MG63 (cell line): ENCODE measurements at regions not wholly inside any gene's neighbourhood (a gene's known extent, or its start where the extent isn't known, plus 50 kb on each side); places are given as distances from the start of the nearest gene placed in this dataset.
A peak's percentile ranks its signal among the peaks of the same experiment; 100 is the strongest.
"Not testable (repeated sequence)": the region's sequence is repeated elsewhere in the genome, so short reads cannot be mapped to it uniquely, and the experiment has no call there.

Source experiments
- DNase-seq: peaks from one replicate; pipeline ENCODE4 v3.0.0-alpha.2; 2020
- H3K27me3 ChIP-seq: fragments of 250-450 bp; sonication (Bioruptor Pico); 2 replicates; pipeline ENCODE4 v1.5.1; 2020; ENCODE audit warnings: mild to moderate bottlenecking, moderate library complexity
- H3K36me3 ChIP-seq: fragments of 250-450 bp; sonication (Bioruptor Pico); 2 replicates; pipeline ENCODE4 v1.5.1; 2020; ENCODE audit warnings: mild to moderate bottlenecking, moderate library complexity
- H3K4me3 ChIP-seq: fragments of 250-450 bp; sonication (Bioruptor Pico); 2 replicates; pipeline ENCODE4 v1.5.1; 2020; ENCODE audit warnings: mild to moderate bottlenecking, moderate library complexity
- H3K9me3 ChIP-seq: fragments of 250-450 bp; sonication (Bioruptor Pico); 2 replicates; pipeline ENCODE4 v1.5.1; 2020; ENCODE audit warnings: mild to moderate bottlenecking, moderate library complexity

DNA sequence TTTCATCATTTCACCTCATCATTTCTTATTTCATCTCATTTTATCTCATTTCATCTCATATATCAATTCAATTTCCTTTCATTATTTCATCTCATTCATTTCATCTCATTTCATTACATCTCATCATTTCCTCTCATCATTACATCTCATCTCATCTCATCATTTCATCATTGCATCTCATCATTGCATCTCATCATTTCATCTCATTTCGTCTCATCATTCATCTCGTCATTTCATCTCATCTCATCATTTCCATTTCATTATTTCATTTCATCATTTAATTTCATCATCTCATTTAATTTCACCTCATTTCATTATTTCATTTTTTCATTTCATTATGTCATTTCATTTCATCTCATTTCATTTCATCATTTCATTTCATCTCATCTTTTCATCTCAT is 168.5 kb upstream of the FAM72C start:
- not testable (repeated sequence) for H3K27me3 ChIP-seq, H3K9me3 ChIP-seq, DNase-seq, H3K36me3 ChIP-seq, H3K4me3 ChIP-seq

DNA sequence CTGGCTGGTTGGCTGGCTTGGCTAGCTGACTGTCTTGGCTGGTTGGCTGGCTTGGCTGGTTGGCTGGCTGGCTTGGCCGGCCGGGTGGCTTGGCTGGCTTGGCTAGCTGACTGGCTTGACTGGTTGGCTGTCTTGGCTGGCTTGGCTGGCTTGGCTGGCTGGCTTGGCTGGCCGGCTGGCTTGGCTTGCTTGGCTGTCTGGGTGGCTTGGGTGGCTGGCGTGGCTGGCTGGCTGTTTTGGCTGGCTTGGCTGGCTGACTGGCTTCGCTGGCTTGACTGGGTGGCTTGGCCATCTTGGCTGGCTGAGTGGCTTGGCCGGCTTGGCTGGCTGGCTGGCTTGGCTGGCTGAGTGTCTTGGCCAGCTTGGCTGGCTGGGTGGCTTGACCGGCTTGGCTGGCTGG is 133.2 kb upstream of the FAM72C start:
- not testable (repeated sequence) for DNase-seq, H3K4me3 ChIP-seq, H3K36me3 ChIP-seq, H3K27me3 ChIP-seq
- H3K9me3 ChIP-seq: peaks cover 15% of the 10 kb centered on the region

DNA sequence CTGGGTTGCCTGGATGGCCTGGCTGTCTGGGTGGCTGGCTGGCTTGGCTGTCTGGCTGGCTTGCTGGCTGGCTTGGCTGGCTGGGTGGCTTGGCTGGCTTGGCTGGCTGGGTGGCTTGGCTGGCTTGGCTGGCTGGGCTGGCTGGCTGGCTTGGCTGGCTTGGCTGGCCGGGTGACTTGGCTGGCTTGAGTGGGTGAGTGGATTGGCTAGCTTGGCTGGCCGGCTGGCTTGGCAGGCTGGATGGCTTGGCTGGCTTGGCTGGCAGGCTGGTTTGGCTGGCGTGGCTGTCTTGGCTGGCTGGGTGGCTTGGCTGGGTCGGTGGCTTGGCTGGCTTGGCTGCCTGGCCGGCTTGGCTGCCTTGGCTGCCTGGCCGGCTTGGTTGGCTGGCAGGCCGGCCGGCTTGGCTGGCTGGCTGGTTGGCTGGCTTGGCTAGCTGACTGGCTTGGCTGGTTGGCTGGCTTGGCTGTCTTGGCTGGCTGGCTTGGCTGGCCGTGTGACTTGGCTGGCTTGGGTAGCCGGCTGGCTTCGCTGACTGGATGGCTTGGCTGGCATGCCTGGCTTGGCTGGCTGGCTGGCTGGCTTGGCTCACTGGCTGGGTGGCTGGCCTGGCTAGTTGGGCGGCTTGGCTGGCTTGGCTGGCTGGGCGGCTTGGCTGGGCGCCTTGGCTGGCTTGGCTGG is 132.4 kb upstream of the FAM72C start:
- H3K4me3 ChIP-seq, H3K27me3 ChIP-seq, H3K36me3 ChIP-seq: not testable (repeated sequence)
- DNase-seq: peak; percentile 63
- H3K9me3 ChIP-seq: peaks cover 15% of the 10 kb centered on the region

DNA sequence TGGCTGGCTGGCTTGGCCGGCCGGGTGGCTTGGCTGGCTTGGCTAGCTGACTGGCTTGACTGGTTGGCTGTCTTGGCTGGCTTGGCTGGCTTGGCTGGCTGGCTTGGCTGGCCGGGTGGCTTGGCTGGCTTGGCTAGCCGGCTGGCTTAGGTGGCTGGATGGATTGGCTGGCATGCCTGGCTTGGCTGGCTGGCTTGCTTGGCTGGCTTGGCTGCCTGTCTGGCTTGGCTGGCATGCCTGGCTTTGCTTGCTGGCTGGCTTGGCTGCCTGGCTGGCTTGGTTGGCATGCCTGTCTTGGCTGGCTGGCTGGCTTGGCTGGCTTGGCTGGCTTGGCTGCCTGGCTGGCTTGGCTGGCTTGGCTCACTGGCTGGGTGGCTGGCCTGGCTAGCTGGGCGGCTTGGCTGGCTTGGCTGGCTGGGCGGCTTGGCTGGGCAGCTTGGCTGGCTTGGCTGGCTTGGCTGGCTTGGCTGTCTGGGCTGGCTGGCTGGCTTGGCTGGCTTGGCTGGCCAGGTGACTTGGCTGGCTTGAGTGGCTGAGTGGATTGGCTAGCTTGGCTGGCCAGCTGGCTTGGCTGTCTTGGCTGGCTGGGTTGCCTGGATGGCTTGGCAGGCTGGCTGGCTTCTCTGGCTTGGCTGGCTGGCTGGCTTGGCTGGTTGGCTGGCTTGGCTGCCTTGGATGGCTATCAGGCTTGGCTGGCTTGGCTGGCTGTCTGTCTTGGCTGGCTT is 131.5 kb upstream of the FAM72C start:
- DNase-seq: peak; percentile 63
- H3K4me3 ChIP-seq, H3K36me3 ChIP-seq, H3K27me3 ChIP-seq: not testable (repeated sequence)
- peaks cover 15% of the 10 kb centered on the region for H3K9me3 ChIP-seq

DNA sequence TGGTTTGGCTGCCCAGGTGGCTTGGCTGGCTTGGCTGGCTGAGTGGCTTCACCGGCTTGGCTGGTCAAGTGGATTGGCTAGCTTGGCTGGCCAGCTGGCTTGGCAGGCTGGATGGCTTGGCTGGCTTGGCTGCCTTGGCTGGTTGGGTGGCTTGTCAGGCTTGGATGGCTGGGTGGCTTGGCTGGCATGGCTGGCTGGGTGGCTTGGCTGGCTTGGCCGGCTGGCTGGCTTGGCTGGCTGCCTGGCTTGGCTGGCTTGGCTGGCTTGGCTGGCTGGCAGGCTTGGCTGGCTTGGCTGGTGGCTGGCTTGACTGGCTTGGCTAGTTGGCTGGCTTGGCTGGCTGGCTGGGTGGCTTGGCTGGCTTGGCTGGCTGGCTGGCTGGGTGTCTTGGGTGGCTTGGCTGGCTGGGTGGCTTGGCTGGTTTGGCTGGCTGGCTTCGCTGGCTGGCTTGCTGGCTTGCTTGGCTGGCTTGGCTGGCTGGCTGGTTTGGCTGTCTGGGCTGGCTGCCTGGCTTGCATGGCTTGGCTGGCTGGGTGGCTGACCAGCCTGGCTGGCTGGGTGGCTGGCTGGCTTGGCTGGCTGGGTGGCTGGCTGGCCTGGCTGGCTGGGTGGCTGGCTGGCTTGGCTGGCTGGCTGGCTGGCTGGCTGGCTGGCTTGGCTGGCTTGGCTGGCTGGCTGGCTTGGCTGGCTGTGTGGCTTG is 130.4 kb upstream of the FAM72C start:
- not testable (repeated sequence) for H3K27me3 ChIP-seq, H3K36me3 ChIP-seq, H3K4me3 ChIP-seq
- peak; percentile 30 for DNase-seq
- peaks cover 15% of the 10 kb centered on the region for H3K9me3 ChIP-seq

DNA sequence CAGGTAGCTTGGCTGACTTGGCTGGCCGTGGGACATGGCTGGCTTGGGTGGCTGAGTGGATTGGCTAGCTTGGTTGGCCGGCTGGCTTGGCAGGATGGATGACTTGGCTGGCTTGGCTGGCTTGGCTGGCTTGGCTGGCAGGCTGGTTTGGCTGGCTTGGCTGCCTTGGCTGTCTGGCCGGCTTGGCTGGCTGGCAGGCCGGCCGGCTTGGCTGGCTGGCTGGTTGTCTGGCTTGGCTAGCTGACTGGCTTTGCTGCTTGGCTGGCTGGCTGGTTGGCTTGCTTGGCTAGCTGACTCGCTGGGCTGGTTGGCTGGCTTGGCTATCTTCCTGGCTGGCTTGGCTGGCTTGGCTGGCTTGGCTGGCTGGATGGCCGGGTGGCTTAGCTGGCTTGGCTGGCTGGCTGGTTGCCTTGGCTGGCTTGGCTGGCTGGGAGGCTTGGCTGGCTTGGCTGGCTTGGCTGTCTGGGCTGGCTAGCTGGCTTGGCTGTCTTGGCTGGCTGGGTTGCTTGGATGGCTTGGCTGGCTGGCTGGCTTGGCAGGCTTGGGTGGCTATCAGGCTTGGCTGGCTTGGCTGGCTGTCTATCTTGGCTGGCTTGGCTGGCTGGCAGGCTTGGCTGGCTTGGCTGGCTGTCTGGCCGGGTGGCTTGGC is 129.7 kb upstream of the FAM72C start:
- Histone ChIP-seq H3K27me3 (no peaks in the 10 kb centered on the region), H3K9me3 (peaks cover 15% of the 10 kb centered on the region), H3K36me3 (no peaks in the 10 kb centered on the region), H3K4me3 (no peak overlapping the region)
- peak; percentile 62 for DNase-seq

DNA sequence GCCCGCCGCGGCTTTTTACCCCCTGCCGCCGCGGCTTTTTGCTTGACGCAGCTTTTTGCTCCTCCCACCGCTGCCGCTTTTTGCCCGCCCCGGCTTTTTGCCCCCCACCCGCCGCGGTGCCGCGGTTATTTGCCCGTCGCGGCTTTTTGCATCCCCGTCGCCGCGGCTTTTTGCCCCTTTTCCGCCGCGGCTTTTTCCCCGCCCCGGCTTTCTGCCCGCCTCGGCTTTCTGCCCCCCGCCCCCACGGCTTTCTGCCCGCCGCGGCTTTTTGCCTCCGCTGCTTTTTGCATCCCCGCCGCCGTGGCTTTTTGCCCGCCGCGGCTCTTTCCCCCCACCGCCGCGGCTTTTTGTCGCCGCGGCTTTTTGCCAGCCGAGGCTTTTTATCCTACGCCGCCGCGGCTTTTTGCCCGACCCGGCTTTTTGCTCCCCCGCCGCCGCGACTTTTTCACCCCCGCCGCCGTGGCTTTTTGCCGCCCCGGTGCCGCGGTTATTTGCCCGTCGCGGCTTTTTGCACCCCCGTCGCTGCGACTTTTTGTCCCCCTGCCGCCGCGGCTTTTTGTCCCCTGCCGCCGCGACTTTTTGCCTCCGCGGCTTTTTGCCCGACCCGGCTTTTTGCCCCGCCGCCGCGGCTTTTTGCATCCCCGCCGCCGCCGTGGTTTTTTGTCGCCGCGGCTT is 105.5 kb upstream of the FAM72C start:
- H3K9me3 ChIP-seq: not testable (repeated sequence)
- peak; percentile 12 for DNase-seq

DNA sequence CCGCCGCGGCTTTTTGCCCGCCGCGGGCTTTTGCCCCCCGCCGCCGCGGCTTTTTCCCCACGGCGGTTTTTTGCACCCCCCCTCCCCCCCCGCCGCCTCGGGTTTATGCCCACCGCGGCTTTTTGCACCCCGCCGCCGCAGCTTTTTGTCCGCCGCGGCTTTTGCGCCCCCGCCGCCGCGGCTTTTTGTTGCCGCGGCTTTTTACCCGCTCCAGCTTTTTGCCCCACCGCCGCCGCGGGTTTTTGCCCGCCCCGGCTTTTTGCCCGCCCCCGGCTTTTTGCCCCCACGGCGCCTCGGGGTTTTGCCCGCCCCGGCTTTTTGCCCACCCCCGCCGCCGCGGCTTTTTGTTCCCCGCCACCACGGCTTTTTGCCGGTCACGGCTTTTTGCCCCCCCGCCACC is 104.9 kb upstream of the FAM72C start:
- peak; percentile 2 for DNase-seq
- H3K27me3 ChIP-seq, H3K36me3 ChIP-seq, H3K4me3 ChIP-seq, H3K9me3 ChIP-seq: not testable (repeated sequence)

More for the DNA sequence above, 105.5 kb upstream of the FAM72C start:
- peak overlapping the region; percentile 37 for H3K4me3 ChIP-seq
- H3K36me3 ChIP-seq, H3K27me3 ChIP-seq: not testable (repeated sequence)

DNA sequence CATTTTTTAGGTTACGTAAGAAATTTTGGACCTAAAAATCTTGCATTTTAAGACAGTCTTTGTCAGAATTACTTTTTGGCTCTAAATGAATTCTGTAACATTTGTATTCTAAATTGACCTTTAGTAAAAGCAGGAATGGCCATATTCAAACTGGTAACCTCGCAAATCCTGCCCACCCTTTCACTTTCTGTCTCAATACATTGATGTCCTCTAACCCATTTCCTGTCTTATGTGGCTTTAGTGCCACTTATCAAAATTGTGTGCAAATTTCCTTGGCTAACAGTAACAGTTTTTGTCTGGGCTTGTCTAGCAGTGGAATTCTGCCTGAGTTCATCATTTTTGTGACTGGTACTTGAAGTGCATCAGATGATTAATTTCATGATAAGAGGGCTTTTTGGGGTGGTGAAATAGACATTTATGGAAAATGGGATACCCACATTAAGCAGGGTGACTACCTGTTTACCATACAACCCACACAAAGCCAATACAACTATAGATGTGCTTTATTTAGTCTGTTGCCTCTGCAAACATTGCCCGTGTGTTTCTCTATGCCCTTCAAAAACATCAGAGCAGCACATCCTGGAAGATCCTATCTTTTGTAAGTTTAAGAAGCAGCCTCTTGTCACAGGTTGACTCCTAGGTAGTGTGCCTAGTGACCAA is 98.7 kb upstream of the FAM72C start:
- H3K4me3 ChIP-seq, H3K27me3 ChIP-seq: not testable (repeated sequence)

DNA sequence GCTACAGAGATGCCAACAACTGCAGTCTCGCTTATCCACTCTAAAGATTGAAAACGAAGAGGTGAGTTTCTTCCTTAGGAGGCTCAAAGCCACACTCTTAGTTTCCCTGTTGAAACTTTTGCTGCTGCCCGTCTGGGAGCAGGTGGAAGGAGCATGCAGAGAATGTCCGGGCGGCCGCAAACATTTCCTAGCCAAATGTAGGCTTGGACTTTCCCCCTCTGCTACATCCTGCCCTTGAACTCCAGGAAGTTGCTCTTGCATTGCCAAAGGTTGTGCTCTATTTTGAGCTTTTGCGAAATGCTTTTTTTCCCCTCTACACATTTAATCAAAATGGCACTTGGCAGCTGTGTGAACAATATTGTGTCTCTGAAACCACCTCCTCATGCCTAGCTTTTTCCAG is 95.3 kb upstream of the FAM72C start:
- not testable (repeated sequence) for H3K9me3 ChIP-seq, H3K27me3 ChIP-seq, H3K36me3 ChIP-seq, DNase-seq, H3K4me3 ChIP-seq

More for the DNA sequence above, 98.7 kb upstream of the FAM72C start:
- not testable (repeated sequence) for H3K9me3 ChIP-seq, H3K36me3 ChIP-seq, DNase-seq

DNA sequence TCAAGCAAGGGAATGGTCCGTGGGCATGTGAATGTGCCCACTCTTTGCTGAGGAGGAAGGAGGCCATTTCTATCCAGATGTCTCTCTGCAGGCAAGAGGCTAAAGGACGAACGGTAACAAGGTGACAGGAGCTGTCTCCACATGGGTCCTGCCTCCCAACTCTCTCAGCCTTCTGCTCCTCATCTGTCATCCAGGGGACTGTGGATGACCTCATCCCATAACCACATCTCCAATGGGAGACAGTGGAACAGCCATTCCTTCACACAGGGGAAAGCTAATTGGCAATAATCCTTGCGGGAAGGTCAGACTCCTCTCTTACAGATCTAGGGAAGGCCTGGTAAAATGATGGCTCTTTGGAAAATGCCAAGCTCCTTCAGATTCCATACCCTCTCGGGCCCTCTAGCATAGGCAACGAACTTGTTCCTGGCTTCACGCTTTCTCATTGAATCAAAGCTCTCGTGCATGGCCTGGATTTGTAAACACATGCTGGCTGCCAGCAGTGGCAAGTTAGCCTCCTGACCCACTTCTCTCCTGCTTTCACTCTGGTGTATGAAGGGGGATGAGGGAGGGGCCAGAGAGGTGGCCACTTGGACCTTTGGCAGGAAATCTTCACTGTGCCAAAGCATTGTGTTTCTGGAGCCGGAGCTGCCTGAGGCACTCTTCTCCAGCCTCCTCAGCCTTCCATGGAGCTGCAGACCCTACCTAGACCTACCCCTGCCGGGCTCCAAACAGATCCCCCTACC is 94.5 kb upstream of the FAM72C start:
- not testable (repeated sequence) for H3K9me3 ChIP-seq, H3K36me3 ChIP-seq, H3K27me3 ChIP-seq, DNase-seq, H3K4me3 ChIP-seq

DNA sequence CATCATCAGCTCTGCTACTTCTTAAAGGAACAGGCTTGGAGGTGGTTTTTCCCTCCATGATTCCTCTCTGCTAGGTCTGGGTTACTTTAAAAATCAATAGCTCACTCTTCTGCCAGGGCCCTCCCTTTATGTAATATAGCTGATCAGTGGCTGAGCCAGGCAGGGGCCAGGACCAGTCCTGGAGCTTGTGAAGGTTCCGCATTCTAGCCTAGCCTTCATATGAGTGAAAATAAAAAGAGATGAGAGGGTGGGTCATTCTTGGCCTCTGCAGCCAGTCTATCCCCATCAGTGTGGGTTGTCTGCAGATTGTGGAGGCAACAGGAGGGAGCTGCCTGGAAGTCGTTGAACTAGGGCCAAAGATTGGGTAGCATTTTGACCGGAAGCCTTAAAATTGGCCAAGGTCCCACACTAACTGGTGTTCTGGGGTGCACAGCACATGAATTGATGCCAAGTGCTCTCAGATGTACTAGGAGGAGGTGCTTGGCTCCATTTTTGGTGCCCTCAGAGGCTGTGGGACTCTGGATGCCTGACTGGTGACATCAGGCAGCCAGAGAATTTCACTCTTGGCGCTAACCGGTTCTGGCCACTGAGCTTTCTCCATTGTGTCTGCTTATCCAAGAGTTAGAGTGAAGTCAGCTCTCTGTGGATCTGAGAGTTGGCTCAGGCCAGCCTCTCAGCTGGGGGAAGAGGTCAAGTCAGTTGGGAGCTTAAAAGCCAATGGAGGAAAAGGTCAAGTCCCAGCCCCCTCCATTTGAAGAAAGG is 93.7 kb upstream of the FAM72C start:
- H3K36me3 ChIP-seq, H3K9me3 ChIP-seq, H3K4me3 ChIP-seq, DNase-seq, H3K27me3 ChIP-seq: not testable (repeated sequence)

DNA sequence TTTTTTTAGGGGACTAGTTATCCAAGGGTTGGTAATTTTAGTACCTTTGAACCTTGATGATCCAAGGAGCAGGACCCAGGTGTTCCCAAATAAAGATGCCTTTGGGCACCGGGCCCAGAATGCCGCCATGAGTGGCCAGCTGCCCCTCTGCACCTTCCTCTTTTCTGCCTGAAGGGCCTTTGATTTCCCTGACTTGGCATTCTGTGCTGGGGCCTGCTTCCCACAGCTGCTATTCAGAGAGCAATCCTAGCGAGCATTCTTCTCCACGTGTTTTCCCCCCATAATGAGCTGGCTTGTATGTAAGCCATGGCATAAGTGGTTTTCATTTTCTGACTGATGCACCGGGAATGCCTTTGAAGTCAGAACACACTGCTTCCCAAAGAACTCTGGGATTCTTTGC is 77.6 kb upstream of the FAM72C start:
- not testable (repeated sequence) for H3K9me3 ChIP-seq, H3K27me3 ChIP-seq, H3K36me3 ChIP-seq, H3K4me3 ChIP-seq, DNase-seq

DNA sequence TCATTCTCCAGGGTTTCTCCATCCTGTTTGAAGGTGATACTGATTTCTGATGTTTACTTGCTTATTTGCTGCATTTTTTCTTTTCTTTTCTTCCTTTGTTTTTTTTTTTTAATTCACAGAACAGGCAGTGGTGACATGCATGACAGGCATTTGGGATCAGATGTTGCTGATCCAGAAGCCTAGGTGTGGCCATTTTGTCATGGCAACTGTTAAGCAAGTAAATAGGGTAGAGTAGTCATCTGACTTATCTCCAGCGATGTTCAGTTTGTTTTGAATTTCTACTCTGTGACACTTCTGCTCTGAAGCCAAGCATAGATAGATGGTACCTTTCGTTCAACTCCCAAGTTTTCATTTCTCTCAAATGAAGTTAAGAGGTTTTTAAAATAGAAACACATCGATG is 74.9 kb upstream of the FAM72C start:
- not testable (repeated sequence) for H3K36me3 ChIP-seq, H3K9me3 ChIP-seq, H3K4me3 ChIP-seq, DNase-seq, H3K27me3 ChIP-seq

DNA sequence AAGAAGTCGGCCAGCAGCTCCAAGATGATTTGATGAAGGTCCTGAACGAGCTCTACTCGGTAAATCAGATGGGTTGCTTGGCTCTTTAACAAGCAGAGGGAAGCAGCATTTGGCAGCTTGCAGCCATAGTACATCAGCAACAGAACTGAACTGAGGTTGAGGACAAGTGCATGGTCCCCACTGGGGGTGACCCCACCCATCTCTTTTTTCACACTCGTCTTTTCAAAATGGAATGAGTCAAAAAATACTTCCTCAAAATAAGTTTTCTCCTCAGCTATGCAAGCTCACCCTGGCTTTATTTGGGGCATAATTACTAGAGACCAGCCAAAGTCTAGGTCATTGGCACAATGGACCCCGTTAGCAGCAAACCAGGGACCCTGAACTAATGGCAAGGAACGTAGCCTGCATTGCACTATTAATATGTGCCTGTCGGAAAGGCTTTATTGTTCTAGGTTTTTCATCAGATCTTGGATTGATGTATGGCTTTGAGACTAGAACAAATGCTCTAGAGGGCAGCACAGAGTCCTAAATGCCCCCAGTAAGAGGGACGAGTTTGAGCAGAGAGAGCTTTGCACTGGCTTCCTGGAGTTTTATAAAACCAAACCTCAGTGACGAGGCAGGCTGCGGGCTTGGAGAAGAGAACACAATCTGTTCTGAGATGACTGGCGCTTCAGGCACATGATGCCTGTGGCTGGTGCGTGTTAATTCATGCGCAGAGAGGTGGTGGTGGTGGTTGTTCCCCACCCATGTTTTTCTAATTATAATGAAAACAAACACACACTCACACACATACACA is 74.2 kb upstream of the FAM72C start:
- H3K9me3 ChIP-seq, H3K36me3 ChIP-seq, H3K4me3 ChIP-seq, H3K27me3 ChIP-seq: not testable (repeated sequence)
- DNase-seq: peak; percentile 27
